ENCODE measurements at regions not wholly inside any gene's neighbourhood (a gene's known extent, or its start where the extent isn't known, plus 50 kb on each side); places are given as distances from the start of the nearest gene placed in this dataset.
A peak's percentile ranks its signal among the peaks of the same experiment; 100 is the strongest.
"Not testable (repeated sequence)": the region's sequence is repeated elsewhere in the genome, so short reads cannot be mapped to it uniquely, and the experiment has no call there.

- intact Hi-C loops (cut with DNase I), result no loop called here
- ATAC-seq (no peak), DNase-seq (no peak)
These were observed 231.6 kb downstream of the RBM19 start for GRCh38 chr12:113734503-113734902.

GRCh38 chr12:113732916-113733315 is 233.2 kb downstream of the RBM19 start:
- ATAC-seq, result no peak
- intact Hi-C loops (cut with DNase I), result no loop called here
- DNase-seq, result no peak

- ATAC-seq (no peak), DNase-seq (no peak)
- intact Hi-C loops (cut with DNase I), result no loop called here
These were observed 238.5 kb downstream of the RBM19 start for GRCh38 chr12:113727651-113728061.

- ATAC-seq (no peak), DNase-seq (no peak)
- intact Hi-C loops (cut with DNase I), result no loop called here
These were observed 239.8 kb downstream of the RBM19 start for GRCh38 chr12:113726254-113726819.

DNA sequence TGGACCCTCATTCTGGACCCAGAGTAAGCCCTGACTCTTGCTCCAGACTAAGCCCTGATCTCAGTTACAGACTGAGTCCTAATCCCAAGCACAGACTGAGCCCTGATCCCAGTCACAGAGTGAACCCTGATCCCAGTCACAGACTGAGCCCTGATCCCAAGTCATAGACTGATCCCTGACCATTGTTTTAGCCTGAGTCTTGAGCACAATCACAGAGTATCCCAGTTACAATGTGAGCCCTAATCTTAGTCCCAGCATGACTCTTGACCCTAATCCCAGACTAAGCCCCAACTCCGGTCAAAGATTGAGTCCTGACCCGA is 240.6 kb downstream of the RBM19 start:
- DNase-seq (no peak), ATAC-seq (no peak)
- intact Hi-C loops (cut with DNase I), result no loop called here

DNA sequence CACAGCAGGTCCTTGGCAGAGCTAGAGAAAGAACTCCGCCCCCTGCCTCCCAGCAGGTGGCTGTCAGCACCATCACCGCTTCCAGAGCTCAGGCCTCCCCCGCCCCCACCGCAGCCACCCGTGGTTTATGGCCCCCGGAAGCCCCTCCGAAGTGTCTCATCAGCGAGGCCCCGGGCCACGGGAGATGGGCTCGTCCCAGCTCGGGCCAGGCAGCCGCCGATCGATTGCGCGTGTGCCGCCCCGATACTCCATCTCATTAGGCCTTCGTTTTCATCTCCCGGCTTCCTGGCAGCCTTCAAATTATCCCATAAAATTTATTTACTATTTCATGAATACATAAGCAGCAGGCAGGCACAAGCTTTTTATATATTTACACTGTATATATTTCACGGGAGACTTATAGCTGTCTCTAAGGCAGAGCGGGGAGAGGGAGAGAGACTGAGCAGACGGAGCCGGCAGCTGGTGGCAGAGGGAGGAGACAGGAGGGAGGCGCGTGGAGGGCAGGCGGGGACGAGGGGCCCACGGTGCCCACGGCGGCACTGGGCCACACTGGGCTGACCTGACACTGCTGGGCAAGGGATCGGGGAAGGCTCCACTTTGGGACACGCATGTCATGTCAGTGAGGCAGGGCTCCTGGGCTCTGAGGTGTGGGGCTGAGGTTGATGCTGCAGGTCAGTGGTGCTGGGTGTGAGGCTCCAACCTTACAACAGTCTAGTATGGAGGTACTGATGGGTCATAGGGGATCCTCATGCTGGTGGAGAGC is 241.2 kb downstream of the RBM19 start:
- intact Hi-C loops (cut with DNase I), result no loop called here
- ATAC-seq (no peak), DNase-seq (no peak)

DNA sequence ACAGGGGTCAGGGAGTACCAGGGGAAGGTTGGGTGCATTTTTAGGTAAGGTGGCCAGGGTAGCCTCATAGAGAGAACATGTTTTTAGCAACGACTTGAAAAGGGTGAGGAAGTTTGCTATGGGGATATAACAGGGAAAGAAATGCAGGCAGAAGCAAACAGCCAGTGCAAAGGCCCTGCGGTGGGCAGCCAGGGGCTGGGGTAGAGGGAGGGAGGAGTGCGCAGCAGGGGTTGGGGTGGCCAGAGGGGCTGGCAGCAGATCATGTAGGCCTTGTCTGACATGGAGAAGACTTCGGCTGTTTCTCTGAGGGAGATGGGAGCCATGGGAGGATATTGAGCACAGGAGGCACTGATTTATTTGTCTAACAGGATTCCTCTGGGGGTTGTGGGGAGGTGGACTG is 242.5 kb downstream of the RBM19 start:
- DNase-seq (no peak), ATAC-seq (no peak)
- intact Hi-C loops (cut with DNase I), result no loop called here

- ATAC-seq (no peak), DNase-seq (no peak)
- intact Hi-C loops (cut with DNase I), result no loop called here
These were observed 243.4 kb downstream of the RBM19 start for GRCh38 chr12:113722747-113723146.

DNA sequence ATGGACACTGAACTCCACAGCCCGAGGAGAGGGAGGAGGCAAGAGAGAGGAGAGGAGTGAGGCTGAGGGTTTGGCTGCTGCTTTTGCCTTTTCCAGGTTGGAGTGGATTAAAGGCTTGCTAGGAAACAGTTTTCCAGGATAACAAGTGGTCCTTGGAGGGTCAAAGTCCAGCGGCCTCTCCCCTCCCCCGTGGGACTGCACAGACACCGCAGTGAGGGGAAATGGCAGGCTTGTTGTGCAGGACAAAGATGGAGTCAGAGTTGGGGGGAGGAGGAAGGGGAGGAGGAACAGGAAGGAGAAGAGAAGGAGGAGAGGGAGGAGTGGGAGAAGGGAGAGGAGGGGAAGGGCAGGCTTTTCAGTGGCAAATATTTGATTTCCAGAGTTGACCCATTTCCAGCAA is 245.5 kb downstream of the RBM19 start:
- intact Hi-C loops (cut with DNase I), result no loop called here
- DNase-seq, result no peak
- no peak for ATAC-seq

DNA sequence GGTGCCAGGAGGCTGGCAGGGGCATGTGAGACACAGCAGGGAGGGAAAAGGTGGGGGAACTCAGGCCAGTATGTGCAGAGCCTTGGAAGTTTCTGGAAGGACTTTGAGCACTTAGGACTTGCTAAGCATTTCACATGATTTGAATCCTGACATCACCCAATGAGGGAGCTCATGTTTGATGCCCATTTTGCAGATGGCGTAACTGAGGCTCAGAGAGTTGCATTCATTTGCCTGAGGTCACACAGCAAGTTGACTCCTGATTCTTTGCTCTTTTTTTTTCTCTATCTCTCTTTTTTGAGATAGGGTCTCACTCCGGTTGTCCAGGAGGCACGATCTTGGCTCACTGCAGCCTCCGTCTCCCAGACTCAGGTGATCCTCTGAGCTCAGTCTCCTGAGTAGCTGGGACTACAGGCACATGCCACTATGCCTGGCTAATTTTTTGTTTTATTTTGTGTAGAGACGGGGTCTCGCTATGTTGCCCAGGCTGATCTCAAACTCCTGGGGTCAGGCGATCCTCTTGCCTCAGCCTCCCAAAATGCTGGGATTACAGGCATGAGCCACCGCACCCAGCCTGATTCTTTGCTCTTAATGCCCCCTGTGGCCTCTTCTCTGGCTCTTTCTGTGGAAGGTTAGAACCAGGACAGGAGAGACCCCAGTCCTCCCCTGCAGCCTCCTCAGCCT is 246.1 kb downstream of the RBM19 start:
- intact Hi-C loops (cut with DNase I), result no loop called here
- no peak for DNase-seq
- ATAC-seq, result no peak

GRCh38 chr12:113713156-113713555 is 241.5 kb upstream of the LHX5 start:
- intact Hi-C loops (cut with DNase I), result no loop called here
- DNase-seq, result no peak
- no peak for ATAC-seq

GRCh38 chr12:113712481-113712880 is 240.8 kb upstream of the LHX5 start:
- ATAC-seq, result no peak
- no peak for DNase-seq
- intact Hi-C loops (cut with DNase I), result no loop called here

GRCh38 chr12:113710216-113710615 is 238.5 kb upstream of the LHX5 start:
- DNase-seq (no peak), ATAC-seq (no peak)
- intact Hi-C loops (cut with DNase I), result no loop called here

DNA sequence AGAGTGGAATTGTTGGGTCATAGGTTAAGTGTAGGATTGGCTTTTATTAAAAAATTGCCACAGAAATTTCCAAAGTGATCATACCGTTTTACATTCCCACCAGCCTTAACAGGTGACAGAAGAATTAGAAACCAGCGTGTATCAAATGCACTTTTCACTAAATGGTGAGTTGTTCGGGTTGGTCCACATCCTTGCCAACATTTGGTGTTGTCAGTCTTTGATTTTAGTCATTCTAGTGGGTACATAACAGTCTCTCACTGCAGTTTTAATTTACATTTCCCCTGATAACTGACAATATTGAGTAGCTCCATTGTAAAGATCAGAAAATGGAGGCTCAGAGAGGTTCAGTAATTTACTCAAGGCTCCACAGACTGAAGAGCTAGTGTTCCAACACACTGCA is 237.8 kb upstream of the LHX5 start:
- no peak for ATAC-seq
- DNase-seq, result no peak
- intact Hi-C loops (cut with DNase I), result no loop called here

DNA sequence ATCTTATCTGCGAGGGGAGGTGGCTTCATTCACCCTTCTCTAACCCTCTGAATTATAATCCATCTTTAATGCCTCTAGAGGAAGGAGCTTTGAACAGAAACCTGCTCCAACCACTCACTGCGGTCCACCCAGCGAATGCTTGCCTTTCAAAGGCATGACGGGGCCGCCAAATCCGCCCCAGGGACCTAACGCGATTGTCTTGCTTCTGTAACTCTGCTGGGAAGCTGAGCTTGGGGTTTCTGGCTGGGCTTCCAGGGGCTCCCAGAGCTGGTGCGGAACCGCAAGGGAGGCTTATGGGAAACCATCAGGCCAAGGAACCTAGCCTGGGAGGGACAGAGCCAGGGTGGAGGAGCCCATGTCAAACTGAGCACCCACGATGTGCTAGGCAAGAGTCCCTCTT is 231.2 kb upstream of the LHX5 start:
- no peak for DNase-seq
- intact Hi-C loops (cut with DNase I), result no loop called here
- ATAC-seq, result no peak

- ATAC-seq (no peak), DNase-seq (no peak)
- intact Hi-C loops (cut with DNase I), result no loop called here
These were observed 230.6 kb upstream of the LHX5 start for GRCh38 chr12:113702276-113702675.

DNA sequence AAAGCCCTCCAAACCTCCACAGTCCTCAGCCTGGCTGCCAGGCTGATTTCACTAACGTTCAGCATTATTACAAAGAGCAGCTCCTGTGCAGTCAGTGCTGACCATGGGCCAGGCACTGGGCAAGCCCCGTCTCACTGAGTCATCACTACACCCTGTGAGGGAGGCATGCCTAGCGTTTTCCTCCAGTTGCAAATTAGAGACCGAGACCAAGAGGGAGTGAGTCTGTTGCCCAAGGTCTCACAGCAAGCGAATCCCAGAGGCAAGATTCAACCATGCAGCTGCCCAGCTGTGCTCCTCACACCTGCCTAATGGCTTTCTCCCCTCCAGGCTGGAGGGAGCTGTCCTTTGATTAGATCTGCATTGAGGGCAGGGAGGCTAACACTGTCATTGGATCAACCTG is 229.3 kb upstream of the LHX5 start:
- ATAC-seq, result peak in 1 of 2 donors; percentile 85
- intact Hi-C loops (cut with DNase I), result no loop called here
- no peak for DNase-seq

DNA sequence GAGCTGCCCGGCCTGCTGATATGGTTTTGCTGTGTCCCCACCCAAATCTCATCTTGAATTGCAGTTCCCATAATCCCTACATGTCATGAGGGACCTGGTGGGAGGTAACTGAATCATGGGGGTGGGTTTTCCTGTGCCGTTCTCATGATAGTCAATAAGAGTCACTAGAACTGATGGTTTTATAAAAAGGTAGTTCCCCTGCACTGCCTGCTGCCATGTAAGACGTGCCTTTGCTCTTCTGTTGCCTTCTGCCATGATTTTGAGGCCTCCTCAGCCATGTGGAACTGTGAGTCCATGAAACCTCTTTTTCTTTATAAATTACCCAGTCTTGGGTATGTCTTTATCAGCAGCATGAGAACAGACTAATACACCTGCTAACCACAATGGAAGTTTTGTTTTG is 228.3 kb upstream of the LHX5 start:
- intact Hi-C loops (cut with DNase I); ATAC-seq; DNase-seq: not testable (repeated sequence)

DNA sequence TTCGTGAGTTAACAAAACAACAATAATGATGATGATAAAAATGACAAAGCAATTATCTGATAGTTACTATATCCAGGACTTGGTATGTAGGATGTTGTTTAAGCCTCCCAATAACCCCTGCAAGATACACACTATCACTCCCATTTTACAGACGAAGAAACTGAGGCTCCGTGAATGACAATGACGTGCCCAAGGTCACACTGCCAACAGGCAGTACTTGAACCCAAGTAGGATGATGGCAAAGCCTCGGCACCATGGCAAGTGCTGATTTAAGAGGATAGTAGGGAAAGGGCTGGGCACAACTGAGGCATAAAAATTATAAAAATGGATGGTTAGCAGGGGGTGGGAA is 226.8 kb upstream of the LHX5 start:
- ATAC-seq, result no peak
- intact Hi-C loops (cut with DNase I), result no loop called here

DNA sequence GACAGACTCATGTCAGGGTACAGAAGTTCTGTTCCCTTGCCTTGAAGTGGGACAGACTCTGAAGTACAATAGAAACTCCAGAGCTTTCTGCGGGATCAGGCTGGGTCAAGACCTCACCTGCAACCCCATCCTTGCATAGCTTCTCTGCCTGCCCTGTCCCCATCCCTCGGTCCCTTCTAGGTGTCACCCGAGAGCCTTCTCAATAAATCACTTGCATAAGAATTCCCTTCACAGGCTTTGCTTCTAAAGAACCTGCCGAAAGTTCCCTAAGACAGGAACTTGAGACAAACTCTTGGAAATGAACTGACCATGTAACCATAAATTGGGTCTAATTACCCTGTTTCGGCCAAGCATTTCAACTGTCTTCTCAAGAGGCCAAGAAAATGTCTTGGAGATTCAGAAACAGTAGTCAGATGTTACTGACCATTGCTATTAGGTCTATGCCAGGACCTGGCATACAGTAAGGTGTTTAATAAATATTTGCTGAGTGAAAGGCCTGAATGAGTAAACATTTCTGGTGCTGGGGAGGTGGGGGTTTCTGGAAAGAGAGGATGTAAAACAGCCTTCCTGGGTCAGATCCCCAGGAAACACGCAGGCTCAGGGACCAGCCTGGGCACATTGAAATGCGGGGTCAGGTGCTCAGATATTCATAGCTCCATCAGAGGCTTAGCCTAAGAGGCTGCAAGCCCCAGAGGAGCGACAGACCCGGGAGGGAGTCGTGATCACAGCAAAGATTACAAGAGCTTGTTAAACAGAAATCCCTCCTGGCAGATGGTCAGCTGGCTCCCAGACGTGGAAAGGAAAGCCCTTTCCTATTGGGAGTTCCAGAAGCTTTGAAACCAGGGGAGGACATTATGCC is 226.2 kb upstream of the LHX5 start:
- DNase-seq (no peak), ATAC-seq (no peak)
- intact Hi-C loops (cut with DNase I), result no loop called here

More for the DNA sequence above, 226.8 kb upstream of the LHX5 start:
- DNase-seq, result no peak

All from left cardiac atrium (tissue), 4 donors.